Breast epithelium (tissue), 3 donors: ENCODE measurements at regions not wholly inside any gene's neighbourhood (a gene's known extent, or its start where the extent isn't known, plus 50 kb on each side); places are given as distances from the start of the nearest gene placed in this dataset.

Source experiments
- CTCF ChIP-seq, 3 donors: fragments of 450-650 bp; IDR thresholded peaks; one replicate each; pipeline ENCODE4 v1.5.1; 2016 to 2017; ENCODE audit warnings: antibody characterized with exemption in 3 of 3, mild to moderate bottlenecking in 3 of 3, moderate library complexity in 3 of 3
- POLR2A ChIP-seq: fragments of 450-650 bp; IDR thresholded peaks from one replicate; pipeline ENCODE4 v1.6.1; 2016; ENCODE audit warnings: antibody characterized with exemption, mild to moderate bottlenecking, moderate library complexity
- POLR2AphosphoS5 ChIP-seq, 3 donors: sonication (generic); formaldehyde crosslinking; IDR thresholded peaks; one replicate each; pipeline ENCODE4 v1.6.1; 2017; ENCODE audit warnings: antibody characterized with exemption in 3 of 3

GRCh38 chr3:192082730-192083660 is 622.0 kb downstream of the PYDC2 start:
- TF ChIP-seq CTCF (IDR thresholded peaks at IDR 0.05), result no peak
- TF ChIP-seq POLR2A, result no peak
- no peak for TF ChIP-seq POLR2AphosphoS5 (IDR thresholded peaks at IDR 0.05)
